SHP77 (cell line): ENCODE measurements at regions not wholly inside any gene's neighbourhood (a gene's known extent, or its start where the extent isn't known, plus 50 kb on each side); places are given as distances from the start of the nearest gene placed in this dataset.

Experiments used
- DNase-seq, 2 experiments: peaks; one replicate each; lab custom pipeline; 2025; lab: John Stamatoyannopoulos, UW

DNA sequence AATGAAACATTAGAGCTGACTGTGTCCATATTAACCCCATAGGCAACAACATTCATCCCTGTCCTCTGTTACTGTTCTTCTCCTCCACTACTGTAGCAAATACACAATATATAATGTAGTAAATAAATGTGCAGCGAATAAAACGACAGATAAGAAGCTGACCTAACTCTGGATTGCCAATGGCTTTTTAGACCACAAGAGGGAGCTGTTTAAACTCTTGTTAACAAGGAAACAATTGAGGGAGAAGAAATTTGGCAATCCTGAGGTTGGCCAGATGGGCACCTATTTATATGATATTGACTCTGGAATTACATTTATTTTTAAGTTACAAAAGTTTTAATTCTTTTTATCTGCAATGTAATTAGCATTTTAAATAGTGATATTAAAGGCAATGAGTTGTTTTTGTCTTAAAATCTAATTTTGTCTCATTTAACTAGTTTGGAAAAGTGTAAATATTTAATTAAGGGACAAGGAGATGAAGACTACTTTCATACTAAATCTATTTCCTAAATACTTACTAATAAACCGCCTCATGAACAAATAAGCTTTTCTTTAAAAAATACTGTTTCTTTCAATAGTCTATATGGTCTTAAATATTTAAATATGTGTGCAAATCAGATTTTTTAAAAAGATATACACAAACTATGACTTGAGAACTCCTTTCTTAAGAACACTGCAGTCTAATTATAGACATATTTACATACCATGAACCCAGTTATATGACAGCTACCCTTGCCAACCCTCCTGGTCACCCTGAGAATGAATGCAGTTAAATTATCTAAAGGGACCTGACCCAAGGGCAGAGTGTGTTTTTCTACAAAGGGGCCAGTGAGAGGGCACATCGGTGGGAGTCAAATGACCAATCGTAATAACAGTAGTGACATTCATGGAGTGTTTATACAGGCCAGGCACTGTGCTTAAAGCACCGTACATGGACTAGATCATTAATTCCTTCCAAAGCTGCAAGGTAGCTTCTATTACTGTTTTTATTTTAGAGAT, 52.9 kb upstream of the HPF1 start:
- peak; percentile 54 to 77 for DNase-seq

DNA sequence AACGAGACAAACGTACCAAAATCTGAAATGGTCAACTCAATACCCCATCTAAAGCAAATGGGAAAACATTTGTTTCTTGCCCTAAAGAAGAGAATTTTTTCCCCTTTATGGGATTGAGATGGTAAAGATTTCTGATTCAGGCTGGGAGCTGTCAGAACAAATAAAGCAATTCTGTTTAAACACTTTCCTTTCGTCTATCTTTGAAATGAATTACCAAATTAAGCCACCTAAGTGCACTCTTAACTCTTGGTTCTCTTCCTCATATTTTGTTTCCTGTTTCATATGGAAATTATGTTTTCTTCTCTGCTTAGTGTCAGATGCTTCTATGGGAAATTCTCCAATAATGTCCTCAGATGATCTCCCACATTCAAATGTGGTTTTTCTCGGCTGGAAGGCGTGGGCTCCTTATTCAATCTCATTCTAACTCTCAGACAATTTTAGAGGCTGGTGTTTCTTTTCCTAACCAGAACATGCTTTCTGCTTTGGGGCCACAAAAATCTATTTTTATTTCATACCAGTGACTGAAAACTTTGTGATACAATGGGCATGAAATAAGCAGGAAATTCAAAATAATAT, 50.3 kb upstream of the HPF1 start:
- DNase-seq: no peak
